ENCODE measurements at regions not wholly inside any gene's neighbourhood (a gene's known extent, or its start where the extent isn't known, plus 50 kb on each side); places are given as distances from the start of the nearest gene placed in this dataset.

DNA sequence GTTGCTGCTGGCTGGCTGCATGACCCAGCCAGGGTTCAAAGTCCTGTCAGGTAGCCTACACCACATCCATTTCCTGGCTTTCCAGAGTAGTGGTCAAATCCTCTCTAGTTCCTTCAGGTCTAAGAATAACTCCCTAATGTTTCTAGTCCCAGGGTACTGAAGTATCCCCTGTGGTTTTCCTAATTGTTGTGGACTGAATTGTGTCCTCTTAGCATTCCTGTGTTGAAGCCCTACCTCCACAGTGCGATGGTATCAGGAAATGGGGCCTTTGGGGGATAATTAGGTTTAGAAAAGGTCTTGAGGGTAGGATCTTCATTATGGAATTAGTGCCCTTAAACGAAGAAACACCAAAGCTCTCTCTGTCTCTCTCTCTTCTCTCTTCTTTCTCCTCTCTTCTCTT lies 191.8 kb upstream of the CCNG1 start:
- no peak overlapping the region for H3K27ac ChIP-seq
- 63 to 71% methylated on average over 2 of the region's 2 CpGs for WGBS, 2 donors (ENCODE audit: low coverage in 1 of 2)
- TF ChIP-seq CTCF (IDR thresholded peaks at IDR 0.05): no peak
- no peak for TF ChIP-seq EP300 (IDR thresholded peaks at IDR 0.05)
- TF ChIP-seq POLR2A (IDR thresholded peaks at IDR 0.05): no peak
- no peak for TF ChIP-seq POLR2AphosphoS5 (IDR thresholded peaks at IDR 0.05)
- no peak for ATAC-seq
- no peak overlapping the region for H3K4me3 ChIP-seq
- no peaks in the 10 kb centered on the region for H3K36me3 ChIP-seq
- H3K9me3 ChIP-seq: no peaks in the 10 kb centered on the region
- H3K27me3 ChIP-seq: no peaks in the 10 kb centered on the region
- no peaks in the 10 kb centered on the region for H3K4me1 ChIP-seq

DNA sequence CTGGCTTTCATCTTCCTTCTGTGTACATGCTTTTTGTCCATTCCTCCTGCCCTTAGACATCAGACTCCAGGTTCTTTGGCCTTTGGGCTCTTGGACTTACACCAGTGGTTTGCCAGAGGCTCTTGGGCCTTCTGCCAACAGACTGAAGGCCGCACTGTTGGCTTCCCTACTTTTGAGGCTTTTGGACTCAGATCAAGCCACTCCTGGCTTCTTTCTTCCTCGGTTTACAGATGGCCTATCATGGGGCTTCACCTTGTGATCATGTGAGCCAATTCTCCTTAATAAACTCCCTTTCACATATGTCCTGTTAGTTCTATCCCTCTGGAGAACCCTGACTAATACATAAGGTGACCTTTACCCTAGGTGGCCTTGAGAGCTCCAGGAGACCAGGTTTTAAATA lies 189.1 kb upstream of the CCNG1 start:
- Histone ChIP-seq H3K27ac (no peak overlapping the region), H3K27me3 (no peaks in the 10 kb centered on the region), H3K4me3 (no peak overlapping the region), H3K9me3 (no peaks in the 10 kb centered on the region), H3K36me3 (no peaks in the 10 kb centered on the region), H3K4me1 (no peaks in the 10 kb centered on the region)
- WGBS, 2 donors (ENCODE audit: low coverage in 1 of 2): 45 to 71% methylated on average over 1 to 2 of the region's 2 CpGs
- TF ChIP-seq POLR2AphosphoS5 (IDR thresholded peaks at IDR 0.05) (no peak), POLR2A (IDR thresholded peaks at IDR 0.05) (no peak), CTCF (IDR thresholded peaks at IDR 0.05) (no peak), EP300 (IDR thresholded peaks at IDR 0.05) (no peak)
- no peak for ATAC-seq

DNA sequence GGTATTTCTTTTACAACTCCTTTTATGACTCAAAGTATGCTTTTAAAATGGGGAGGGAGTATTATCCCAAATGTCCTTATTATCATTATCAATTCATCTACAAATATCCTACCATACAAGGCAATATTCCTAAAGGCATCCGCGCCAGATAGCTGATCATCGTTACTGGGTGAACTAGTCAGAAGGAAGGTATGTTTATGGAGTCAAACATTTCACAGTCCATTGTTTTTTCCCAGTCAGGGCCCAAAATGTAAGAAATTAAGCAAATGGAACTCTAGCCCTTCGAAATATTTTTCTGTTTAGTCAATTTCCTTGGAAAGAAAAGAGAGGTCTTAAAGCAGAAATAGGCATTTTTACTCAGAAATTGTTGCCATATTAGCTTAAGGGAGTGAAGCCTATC lies 188.5 kb upstream of the CCNG1 start:
- Histone ChIP-seq H3K27me3 (no peaks in the 10 kb centered on the region), H3K27ac (no peak overlapping the region), H3K36me3 (no peaks in the 10 kb centered on the region), H3K4me3 (no peak overlapping the region), H3K9me3 (no peaks in the 10 kb centered on the region), H3K4me1 (no peaks in the 10 kb centered on the region)
- 87 to 88% methylated on average over 4 of the region's 4 CpGs for WGBS, 2 donors (ENCODE audit: low coverage in 1 of 2)
- ATAC-seq: no peak
- TF ChIP-seq EP300 (IDR thresholded peaks at IDR 0.05): no peak
- no peak for TF ChIP-seq POLR2AphosphoS5 (IDR thresholded peaks at IDR 0.05)
- no peak for TF ChIP-seq CTCF (IDR thresholded peaks at IDR 0.05)
- no peak for TF ChIP-seq POLR2A (IDR thresholded peaks at IDR 0.05)

DNA sequence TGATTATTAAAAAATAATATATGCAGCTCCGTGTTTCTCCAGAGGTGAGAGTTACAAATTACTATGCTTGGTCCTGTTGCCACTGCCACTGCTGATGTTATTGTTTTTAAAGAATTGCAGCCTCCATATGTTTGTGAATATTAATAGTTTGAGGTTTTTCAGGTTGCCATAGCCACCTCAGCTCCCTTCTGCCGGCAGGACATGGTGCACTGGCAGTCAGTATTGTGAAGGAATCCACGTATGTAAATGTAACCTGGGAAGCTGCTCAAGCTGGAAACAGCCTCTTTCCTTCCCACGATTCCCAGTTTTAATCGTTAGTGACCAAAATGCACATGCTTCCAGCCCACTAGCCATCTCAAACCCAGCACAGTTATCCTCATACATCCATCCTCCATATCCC lies 184.4 kb upstream of the CCNG1 start:
- TF ChIP-seq EP300 (IDR thresholded peaks at IDR 0.05) (no peak), POLR2AphosphoS5 (IDR thresholded peaks at IDR 0.05) (no peak)
- Histone ChIP-seq H3K36me3 (no peaks in the 10 kb centered on the region), H3K27ac (no peak overlapping the region), H3K27me3 (no peaks in the 10 kb centered on the region), H3K4me1 (no peaks in the 10 kb centered on the region), H3K4me3 (no peak overlapping the region), H3K9me3 (no peaks in the 10 kb centered on the region)
- ATAC-seq: no peak
- 35 to 45% methylated on average over 4 to 5 of the region's 5 CpGs for WGBS, 2 donors (ENCODE audit: low coverage in 1 of 2)

DNA sequence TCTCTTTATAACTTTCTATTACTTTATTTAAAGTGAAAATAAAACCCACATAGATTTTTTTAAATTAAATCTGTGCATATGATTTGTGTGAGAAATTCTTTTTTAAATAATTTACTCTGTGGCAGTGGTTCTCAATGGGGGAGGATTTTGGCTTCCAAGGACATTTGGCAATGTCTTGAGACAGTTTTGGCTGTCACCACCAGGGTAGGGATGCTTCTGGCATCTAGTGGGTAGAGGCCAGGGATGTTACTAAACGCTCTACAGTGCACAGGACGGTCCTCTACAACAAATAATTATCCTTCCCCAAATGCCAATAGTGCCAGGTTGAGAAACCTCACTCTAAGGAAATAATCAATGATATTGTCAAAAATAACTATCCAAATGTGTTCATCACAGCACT lies 177.9 kb upstream of the CCNG1 start:
- Histone ChIP-seq H3K4me1 (no peaks in the 10 kb centered on the region), H3K4me3 (no peak overlapping the region), H3K9me3 (no peaks in the 10 kb centered on the region), H3K36me3 (no peaks in the 10 kb centered on the region), H3K27ac (no peak overlapping the region), H3K27me3 (no peaks in the 10 kb centered on the region)
- ATAC-seq: no peak
- WGBS, 2 donors (ENCODE audit: low coverage in 1 of 2): 69 to 94% methylated on average over 2 of the region's 2 CpGs
- TF ChIP-seq POLR2AphosphoS5 (IDR thresholded peaks at IDR 0.05): no peak
- TF ChIP-seq CTCF (IDR thresholded peaks at IDR 0.05): no peak
- no peak for TF ChIP-seq EP300 (IDR thresholded peaks at IDR 0.05)

GRCh38 chr5:163260471-163260870 lies 176.9 kb upstream of the CCNG1 start:
- Histone ChIP-seq H3K36me3 (no peaks in the 10 kb centered on the region), H3K27ac (no peak overlapping the region), H3K4me3 (no peak overlapping the region), H3K4me1 (no peaks in the 10 kb centered on the region), H3K27me3 (peaks cover 2% of the 10 kb centered on the region), H3K9me3 (no peaks in the 10 kb centered on the region)
- no peak for TF ChIP-seq POLR2AphosphoS5 (IDR thresholded peaks at IDR 0.05)
- TF ChIP-seq POLR2A (IDR thresholded peaks at IDR 0.05): no peak
- TF ChIP-seq CTCF (IDR thresholded peaks at IDR 0.05): no peak
- TF ChIP-seq EP300 (IDR thresholded peaks at IDR 0.05): no peak
- ATAC-seq: no peak
- WGBS, 2 donors (ENCODE audit: low coverage in 1 of 2): 64 to 71% methylated on average over 2 of the region's 2 CpGs
